SK-N-SH treated with all-trans-retinoic acid at 6 μM for 48 hours (cell line): ENCODE measurements at regions not wholly inside any gene's neighbourhood (a gene's known extent, or its start where the extent isn't known, plus 50 kb on each side); places are given as distances from the start of the nearest gene placed in this dataset.

Source experiments
- ZFP3 ChIP-seq: fragments of 250-450 bp; sonication (Bioruptor Pico); IDR thresholded peaks from 2 replicates; pipeline ENCODE4 v1.5.0; 2020; ENCODE audit warnings: mild to moderate bottlenecking, moderate library complexity
- TF ChIP-seq, protein P1 (sequence below): fragments of 250-450 bp; sonication (Bioruptor Pico); IDR thresholded peaks from 2 replicates; pipeline ENCODE4 v1.8.0; 2020; ENCODE audit warnings: mild to moderate bottlenecking, moderate library complexity, borderline replicate concordance
- TF ChIP-seq, protein P2 (sequence below): fragments of 250-450 bp; sonication (Bioruptor Pico); IDR thresholded peaks from 2 replicates; pipeline ENCODE4 v1.5.1; 2021; ENCODE audit warnings: mild to moderate bottlenecking, moderate library complexity

DNA sequence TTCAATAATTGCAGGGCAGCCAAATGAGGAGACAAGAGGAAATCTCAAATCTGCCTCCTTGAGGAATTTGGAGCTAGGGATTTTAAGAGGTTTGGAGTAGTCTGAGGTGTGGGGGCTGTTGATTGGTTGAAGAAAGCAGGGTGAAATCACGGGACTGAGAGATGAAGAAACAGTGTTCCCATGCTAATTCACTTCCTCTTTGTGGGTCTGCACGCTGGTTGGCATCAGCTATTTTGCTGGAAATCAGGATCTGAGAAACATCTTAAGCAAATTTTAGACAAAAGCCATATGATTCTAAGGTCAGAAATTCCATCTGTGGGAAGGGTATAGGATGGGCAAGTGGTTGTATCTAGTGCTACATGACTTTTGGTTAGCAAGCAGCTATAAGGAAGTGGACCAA is 107.1 kb upstream of the PAXBP1 start:
- TF ChIP-seq, protein P1, sequence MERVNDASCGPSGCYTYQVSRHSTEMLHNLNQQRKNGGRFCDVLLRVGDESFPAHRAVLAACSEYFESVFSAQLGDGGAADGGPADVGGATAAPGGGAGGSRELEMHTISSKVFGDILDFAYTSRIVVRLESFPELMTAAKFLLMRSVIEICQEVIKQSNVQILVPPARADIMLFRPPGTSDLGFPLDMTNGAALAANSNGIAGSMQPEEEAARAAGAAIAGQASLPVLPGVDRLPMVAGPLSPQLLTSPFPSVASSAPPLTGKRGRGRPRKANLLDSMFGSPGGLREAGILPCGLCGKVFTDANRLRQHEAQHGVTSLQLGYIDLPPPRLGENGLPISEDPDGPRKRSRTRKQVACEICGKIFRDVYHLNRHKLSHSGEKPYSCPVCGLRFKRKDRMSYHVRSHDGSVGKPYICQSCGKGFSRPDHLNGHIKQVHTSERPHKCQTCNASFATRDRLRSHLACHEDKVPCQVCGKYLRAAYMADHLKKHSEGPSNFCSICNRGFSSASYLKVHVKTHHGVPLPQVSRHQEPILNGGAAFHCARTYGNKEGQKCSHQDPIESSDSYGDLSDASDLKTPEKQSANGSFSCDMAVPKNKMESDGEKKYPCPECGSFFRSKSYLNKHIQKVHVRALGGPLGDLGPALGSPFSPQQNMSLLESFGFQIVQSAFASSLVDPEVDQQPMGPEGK (CRISPR knock-in tag): no peak
- no peak for TF ChIP-seq ZFP3 (CRISPR knock-in tag)
- TF ChIP-seq, protein P2, sequence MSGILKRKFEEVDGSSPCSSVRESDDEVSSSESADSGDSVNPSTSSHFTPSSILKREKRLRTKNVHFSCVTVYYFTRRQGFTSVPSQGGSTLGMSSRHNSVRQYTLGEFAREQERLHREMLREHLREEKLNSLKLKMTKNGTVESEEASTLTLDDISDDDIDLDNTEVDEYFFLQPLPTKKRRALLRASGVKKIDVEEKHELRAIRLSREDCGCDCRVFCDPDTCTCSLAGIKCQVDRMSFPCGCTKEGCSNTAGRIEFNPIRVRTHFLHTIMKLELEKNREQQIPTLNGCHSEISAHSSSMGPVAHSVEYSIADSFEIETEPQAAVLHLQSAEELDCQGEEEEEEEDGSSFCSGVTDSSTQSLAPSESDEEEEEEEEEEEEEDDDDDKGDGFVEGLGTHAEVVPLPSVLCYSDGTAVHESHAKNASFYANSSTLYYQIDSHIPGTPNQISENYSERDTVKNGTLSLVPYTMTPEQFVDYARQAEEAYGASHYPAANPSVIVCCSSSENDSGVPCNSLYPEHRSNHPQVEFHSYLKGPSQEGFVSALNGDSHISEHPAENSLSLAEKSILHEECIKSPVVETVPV (CRISPR knock-in tag): no peak
